Mesendoderm (in vitro differentiated cells): ENCODE measurements at regions not wholly inside any gene's neighbourhood (a gene's known extent, or its start where the extent isn't known, plus 50 kb on each side); places are given as distances from the start of the nearest gene placed in this dataset.

ENCODE experiments used
- DNase-seq: peaks from one replicate; pipeline ENCODE4 v3.0.0; 2013
- H2AK5ac ChIP-seq: 2 replicates; pipeline ENCODE4 v1.6.1; 2013; ENCODE audit warnings: low read length, inconsistent platforms
- H2BK120ac ChIP-seq: 2 replicates; pipeline ENCODE4 v1.6.1; 2013; ENCODE audit warnings: low read depth, mild to moderate bottlenecking, low read length, moderate library complexity, mixed read lengths
- H2BK15ac ChIP-seq: replicated peaks from 2 replicates; pipeline ENCODE4 v1.6.1; 2013; ENCODE audit warnings: low read depth, mild to moderate bottlenecking, moderate library complexity
- H2BK5ac ChIP-seq: 2 replicates; pipeline ENCODE4 v1.6.1; 2013; ENCODE audit warnings: low read length, inconsistent platforms
- H3K18ac ChIP-seq: 2 replicates; pipeline ENCODE4 v1.6.1; 2013; ENCODE audit warnings: mild to moderate bottlenecking, low read length, mixed read lengths
- H3K23ac ChIP-seq: one replicate; pipeline ENCODE4 v1.6.1; 2013; ENCODE audit warnings: low read length
- H3K27ac ChIP-seq: 2 replicates; pipeline ENCODE4 v1.5.1; 2013; ENCODE audit warnings: low read depth, mild to moderate bottlenecking, inconsistent platforms, low read length, moderate library complexity
- H3K27me3 ChIP-seq: 2 replicates; pipeline ENCODE4 v1.6.1; 2013; ENCODE audit warnings: low read length, control low read depth, mild to moderate bottlenecking, inconsistent platforms; ENCODE audit not compliant: insufficient read depth, poor library complexity
- H3K36me3 ChIP-seq: 2 replicates; pipeline ENCODE4 v1.6.1; 2013; ENCODE audit warnings: low read length, inconsistent platforms; ENCODE audit not compliant: control insufficient read depth, insufficient read depth
- H3K4ac ChIP-seq: one replicate; pipeline ENCODE4 v1.6.1; 2013; ENCODE audit warnings: low read depth, mild to moderate bottlenecking, low read length, moderate library complexity
- H3K4me1 ChIP-seq: 2 replicates; pipeline ENCODE4 v1.6.1; 2013; ENCODE audit warnings: low read depth, low read length, inconsistent platforms; ENCODE audit not compliant: control insufficient read depth
- H3K4me2 ChIP-seq: 2 replicates; pipeline ENCODE4 v1.6.1; 2013; ENCODE audit warnings: low read length
- H3K4me3 ChIP-seq: 2 replicates; pipeline ENCODE4 v1.5.1; 2013; ENCODE audit warnings: mild to moderate bottlenecking, low read length
- H3K56ac ChIP-seq: one replicate; pipeline ENCODE4 v1.6.1; 2013; ENCODE audit warnings: low read length
- H3K79me1 ChIP-seq: 2 replicates; pipeline ENCODE4 v1.6.1; 2013; ENCODE audit warnings: low read length, inconsistent platforms
- H3K79me2 ChIP-seq: 2 replicates; pipeline ENCODE4 v1.6.1; 2013; ENCODE audit warnings: mild to moderate bottlenecking, low read length; ENCODE audit not compliant: control insufficient read depth, insufficient read depth
- H3K9ac ChIP-seq: 2 replicates; pipeline ENCODE4 v1.6.1; 2013; ENCODE audit warnings: low read length, inconsistent platforms
- H4K5ac ChIP-seq: one replicate; pipeline ENCODE4 v1.6.1; 2013; ENCODE audit warnings: low read length
- H4K8ac ChIP-seq: one replicate; pipeline ENCODE4 v1.6.1; 2013; ENCODE audit warnings: low read depth, mild to moderate bottlenecking, control low read depth, low read length, moderate library complexity
- WGBS: extraction: QIAGEN DNeasy Blood & Tissue Kit; methylation state at CpG from one replicate; pipeline ENCODE4 v1.1.7; 2013; ENCODE audit warnings: low lambda C conversion rate, missing lambda C conversion rate; ENCODE audit not compliant: insufficient coverage; ENCODE audit errors: extremely low coverage; 5-methylcytosine and 5-hydroxymethylcytosine counted together

- Histone ChIP-seq H2BK15ac (no peak overlapping the region), H2AK5ac (no peak overlapping the region), H3K4me1 (no peaks in the 10 kb centered on the region), H4K8ac (peak overlapping the region; percentile 86), H3K27ac (no peak overlapping the region), H3K56ac (no peak overlapping the region), H3K18ac (no peak overlapping the region), H3K4me2 (no peak overlapping the region), H4K5ac (no peak overlapping the region), H3K27me3 (no peaks in the 10 kb centered on the region), H3K4ac (no peak overlapping the region), H2BK120ac (no peak overlapping the region), H2BK5ac (no peak overlapping the region), H3K4me3 (no peak overlapping the region), H3K79me2 (no peaks in the 10 kb centered on the region), H3K36me3 (no peaks in the 10 kb centered on the region), H3K79me1 (no peaks in the 10 kb centered on the region), H3K23ac (no peak overlapping the region), H3K9ac (no peak overlapping the region)
- no peak for DNase-seq
- no CpG with 5 or more reads among the region's 1 CpG for WGBS
Measured at GRCh38 chr12:58302487-58303011, 361.2 kb downstream of the ATP23 start.

GRCh38 chr12:58306266-58307000 lies 365.1 kb downstream of the ATP23 start:
- Histone ChIP-seq H2BK15ac (no peak overlapping the region), H3K4me1 (no peaks in the 10 kb centered on the region), H4K8ac (no peak overlapping the region), H3K79me2 (no peaks in the 10 kb centered on the region), H3K27me3 (no peaks in the 10 kb centered on the region), H2AK5ac (no peak overlapping the region), H3K4me3 (no peak overlapping the region), H3K4ac (no peak overlapping the region), H4K5ac (no peak overlapping the region), H3K4me2 (no peak overlapping the region), H2BK5ac (no peak overlapping the region), H3K79me1 (no peaks in the 10 kb centered on the region), H2BK120ac (no peak overlapping the region), H3K23ac (no peak overlapping the region), H3K27ac (no peak overlapping the region), H3K36me3 (no peaks in the 10 kb centered on the region), H3K9ac (no peak overlapping the region), H3K56ac (no peak overlapping the region), H3K18ac (no peak overlapping the region)
- WGBS = no CpG with 5 or more reads among the region's 1 CpG
- no peak for DNase-seq

- Histone ChIP-seq H2BK15ac (no peak overlapping the region), H3K18ac (no peak overlapping the region), H3K36me3 (no peaks in the 10 kb centered on the region), H3K79me1 (no peaks in the 10 kb centered on the region), H3K56ac (no peak overlapping the region), H4K8ac (no peak overlapping the region), H3K79me2 (no peaks in the 10 kb centered on the region), H3K4me1 (no peaks in the 10 kb centered on the region), H3K27ac (no peak overlapping the region), H3K23ac (no peak overlapping the region), H3K4me3 (no peak overlapping the region), H3K4ac (no peak overlapping the region), H3K27me3 (no peaks in the 10 kb centered on the region), H3K4me2 (no peak overlapping the region), H2AK5ac (no peak overlapping the region), H4K5ac (no peak overlapping the region), H3K9ac (no peak overlapping the region), H2BK5ac (no peak overlapping the region), H2BK120ac (no peak overlapping the region)
- WGBS = no CpG with 5 or more reads among the region's 4 CpGs
- no peak for DNase-seq
Measured at GRCh38 chr12:58309806-58310205, 368.4 kb downstream of the ATP23 start.

- Histone ChIP-seq H2BK120ac (no peak overlapping the region), H2AK5ac (no peak overlapping the region), H3K36me3 (no peaks in the 10 kb centered on the region), H3K23ac (no peak overlapping the region), H3K4ac (no peak overlapping the region), H3K27me3 (no peaks in the 10 kb centered on the region), H2BK5ac (no peak overlapping the region), H3K18ac (no peak overlapping the region), H3K79me2 (no peaks in the 10 kb centered on the region), H4K8ac (no peak overlapping the region), H3K4me3 (no peak overlapping the region), H3K56ac (no peak overlapping the region), H3K79me1 (no peaks in the 10 kb centered on the region), H3K4me2 (no peak overlapping the region), H3K9ac (no peak overlapping the region), H2BK15ac (no peak overlapping the region), H4K5ac (no peak overlapping the region), H3K4me1 (no peaks in the 10 kb centered on the region), H3K27ac (no peak overlapping the region)
- no peak for DNase-seq
- WGBS = no CpG with 5 or more reads among the region's 4 CpGs
Measured at GRCh38 chr12:58310368-58310767, 369.0 kb downstream of the ATP23 start.

GRCh38 chr12:58310809-58311622 lies 369.6 kb downstream of the ATP23 start:
- H3K56ac ChIP-seq = no peak overlapping the region
- no peak overlapping the region for H2AK5ac ChIP-seq
- peak overlapping the region; percentile 28 for H2BK120ac ChIP-seq
- H3K23ac ChIP-seq = no peak overlapping the region
- H2BK5ac ChIP-seq = no peak overlapping the region
- peak; percentile 64 for DNase-seq
- H2BK15ac ChIP-seq = no peak overlapping the region
- H3K36me3 ChIP-seq = no peaks in the 10 kb centered on the region
- peak overlapping the region; percentile 39 for H3K18ac ChIP-seq
- H3K4me3 ChIP-seq = no peak overlapping the region
- no peaks in the 10 kb centered on the region for H3K79me2 ChIP-seq
- no peaks in the 10 kb centered on the region for H3K79me1 ChIP-seq
- no peak overlapping the region for H3K4me2 ChIP-seq
- H3K27ac ChIP-seq = no peak overlapping the region
- WGBS = no CpG with 5 or more reads among the region's 5 CpGs
- H4K8ac ChIP-seq = no peak overlapping the region
- no peak overlapping the region for H3K9ac ChIP-seq
- H3K27me3 ChIP-seq = no peaks in the 10 kb centered on the region
- no peak overlapping the region for H4K5ac ChIP-seq
- no peak overlapping the region for H3K4ac ChIP-seq
- H3K4me1 ChIP-seq = no peaks in the 10 kb centered on the region
